ENCODE measurements at regions not wholly inside any gene's neighbourhood (a gene's known extent, or its start where the extent isn't known, plus 50 kb on each side); places are given as distances from the start of the nearest gene placed in this dataset.

GRCh38 chr2:12317286-12317685, 399.4 kb upstream of the TRIB2 start:
- TF ChIP-seq CTCF (IDR thresholded peaks at IDR 0.05) = no peak
- TF ChIP-seq POLR2A (IDR thresholded peaks at IDR 0.05) = no peak
